ENCODE measurements at regions not wholly inside any gene's neighbourhood (a gene's known extent, or its start where the extent isn't known, plus 50 kb on each side); places are given as distances from the start of the nearest gene placed in this dataset.

DNA sequence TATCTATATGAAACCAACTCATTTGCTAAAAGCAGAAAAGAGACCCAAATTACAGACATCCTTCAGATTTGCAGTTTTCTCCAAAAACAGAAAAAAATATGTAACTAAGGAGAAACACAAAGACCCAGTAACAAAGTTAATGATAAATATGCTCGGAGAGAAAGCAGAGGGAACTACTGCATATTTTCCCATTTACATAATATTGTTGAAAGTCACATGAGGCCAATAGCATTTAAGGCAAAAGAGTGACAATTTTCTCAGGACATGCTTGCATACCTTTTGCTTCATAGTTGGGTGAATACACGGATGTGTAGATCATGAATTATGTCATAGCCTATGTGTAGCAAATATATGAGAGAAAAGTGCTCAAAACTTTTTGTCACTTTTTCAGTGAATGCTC lies 310.3 kb downstream of the EFNB2 start:
- no peak for TF ChIP-seq POLR2AphosphoS5 (IDR thresholded peaks at IDR 0.05; ENCODE audit: borderline replicate concordance, low read depth, low read length)
- no peak for TF ChIP-seq EZH2 (IDR thresholded peaks at IDR 0.05)

All from SK-N-MC (cell line).